Stimulated activated CD4-positive, alpha-beta T cell treated with anti-CD3 and anti-CD28 coated beads, Interleukin-15, amount 100 ng/mL, for 48 hours (primary cell): ENCODE measurements at regions not wholly inside any gene's neighbourhood (a gene's known extent, or its start where the extent isn't known, plus 50 kb on each side); places are given as distances from the start of the nearest gene placed in this dataset.
"Not testable (repeated sequence)": the region's sequence is repeated elsewhere in the genome, so short reads cannot be mapped to it uniquely, and the experiment has no call there.

Experiments used
- DNase-seq, 2 donors: peaks; one replicate each; pipeline ENCODE4 v3.0.0-alpha.2; 2020; ENCODE audit warnings: low read depth in 2 of 2

GRCh38 chr7:46079421-46079820 lies 158.3 kb upstream of the IGFBP3 start:
- DNase-seq, result no peak

DNA sequence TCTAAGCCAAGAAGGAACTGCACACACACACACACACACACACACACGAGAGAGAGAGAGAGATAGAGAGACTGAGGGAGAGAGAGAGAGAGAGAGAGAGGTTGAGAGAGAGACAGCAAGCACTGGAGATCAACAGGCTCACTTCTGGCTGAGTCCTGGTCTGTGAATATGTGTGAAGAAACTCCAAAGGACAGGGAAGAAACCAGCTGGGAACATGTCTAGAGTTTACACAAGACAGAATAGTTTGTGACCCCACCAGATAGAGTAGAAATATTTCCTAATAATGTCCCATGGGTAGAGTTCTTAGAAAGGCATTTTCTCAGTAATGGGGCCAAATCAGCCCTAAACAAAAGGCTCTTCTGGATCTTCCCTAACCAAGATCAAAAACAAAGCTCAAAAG lies 155.5 kb upstream of the IGFBP3 start:
- no peak for DNase-seq

- no peak for DNase-seq
Measured at GRCh38 chr7:46072722-46073121, 151.7 kb upstream of the IGFBP3 start.

GRCh38 chr7:46071601-46072000 lies 150.5 kb upstream of the IGFBP3 start:
- no peak for DNase-seq

DNA sequence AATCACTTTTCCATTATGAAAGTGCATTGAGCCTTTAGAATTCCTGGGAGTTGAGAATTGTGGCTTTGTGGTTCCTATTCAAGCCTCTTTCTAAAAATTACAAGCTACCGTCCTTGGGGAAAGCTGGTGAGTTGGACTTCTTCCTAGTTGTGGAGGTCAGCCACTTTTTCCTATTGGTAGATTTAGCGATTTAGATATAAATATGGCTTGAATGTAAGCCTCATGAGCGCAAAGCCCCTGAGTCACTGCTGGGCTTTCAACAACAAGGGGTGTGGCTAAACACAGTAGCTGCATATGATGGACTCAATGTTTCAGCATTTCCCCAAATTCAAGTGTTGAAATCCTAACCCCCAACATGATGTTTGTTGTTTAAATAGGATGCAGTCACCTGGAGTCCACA lies 150.0 kb upstream of the IGFBP3 start:
- DNase-seq, result no peak

DNA sequence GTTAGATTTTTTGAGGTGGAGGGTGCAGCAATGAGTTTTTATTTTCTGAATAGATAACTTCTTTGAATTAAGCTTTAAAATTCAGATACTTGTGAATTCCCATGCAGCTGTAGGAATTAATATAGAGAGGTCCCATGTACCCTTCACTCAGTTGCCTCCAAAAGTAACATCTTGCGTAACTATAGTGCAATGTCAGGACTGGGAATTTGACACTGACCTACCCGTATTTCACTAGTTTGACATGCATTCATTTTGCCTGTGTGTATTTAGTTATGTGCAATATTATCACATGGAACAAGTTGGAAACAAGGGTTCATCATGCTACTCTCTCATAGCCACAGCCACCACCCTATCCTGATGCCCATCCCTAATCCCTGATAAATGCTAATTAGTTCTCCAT lies 147.1 kb upstream of the IGFBP3 start:
- no peak for DNase-seq

DNA sequence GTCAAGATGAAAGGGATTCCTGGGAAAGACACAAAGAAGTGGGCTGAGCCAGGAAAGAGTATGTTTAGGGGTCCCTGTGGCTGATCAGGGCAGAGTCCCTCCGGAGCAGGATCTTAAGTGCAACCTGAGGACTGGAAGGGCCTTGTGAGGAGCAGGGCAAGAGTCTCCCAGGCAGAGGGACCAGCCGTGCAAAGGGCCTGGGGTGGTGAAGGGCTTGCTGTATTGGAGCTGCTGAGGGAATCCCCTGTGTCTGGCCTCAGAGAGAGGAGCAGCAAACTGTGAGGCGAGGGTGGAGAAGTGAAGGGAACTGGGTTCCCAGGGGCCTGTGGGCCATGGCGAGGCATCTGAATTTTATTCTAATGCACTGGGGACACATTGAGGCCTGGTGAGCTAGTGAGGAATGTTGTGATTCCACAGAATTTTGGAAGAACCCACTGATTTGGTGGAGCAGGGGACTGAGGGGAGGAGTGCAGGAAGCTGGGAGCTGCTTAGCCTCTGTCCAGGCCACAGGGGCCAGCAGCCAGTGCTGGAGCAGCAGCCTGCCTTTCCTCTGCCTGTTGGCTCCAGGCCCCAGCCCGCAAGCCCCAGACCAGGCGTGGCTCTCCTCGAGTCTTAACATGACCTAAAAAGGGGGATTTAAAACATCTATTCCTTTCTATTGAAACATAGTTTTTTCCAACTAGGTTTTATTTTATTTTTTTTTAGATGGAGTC lies 138.4 kb upstream of the IGFBP3 start:
- no peak for DNase-seq

- DNase-seq, result no peak
Measured at GRCh38 chr7:46058086-46058823, 137.2 kb upstream of the IGFBP3 start.

DNA sequence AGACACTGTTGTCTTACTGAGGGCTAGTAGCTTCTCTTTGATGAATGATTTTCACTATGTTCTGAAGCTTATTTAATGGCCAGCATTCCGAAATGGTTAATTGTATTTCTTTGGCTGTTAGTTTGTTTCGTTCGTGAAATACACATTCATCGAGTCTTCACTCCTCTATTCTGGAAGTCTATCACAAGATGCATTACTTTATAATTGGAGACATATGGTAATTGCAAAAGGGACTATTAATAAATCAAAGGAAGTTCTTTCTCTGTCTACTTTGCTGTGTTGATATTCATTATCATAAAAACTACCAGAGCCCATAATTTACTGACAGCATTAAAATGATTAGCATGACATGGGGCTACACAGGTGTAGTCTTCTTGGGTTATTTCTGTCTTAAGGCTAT lies 133.8 kb upstream of the IGFBP3 start:
- DNase-seq, result no peak

DNA sequence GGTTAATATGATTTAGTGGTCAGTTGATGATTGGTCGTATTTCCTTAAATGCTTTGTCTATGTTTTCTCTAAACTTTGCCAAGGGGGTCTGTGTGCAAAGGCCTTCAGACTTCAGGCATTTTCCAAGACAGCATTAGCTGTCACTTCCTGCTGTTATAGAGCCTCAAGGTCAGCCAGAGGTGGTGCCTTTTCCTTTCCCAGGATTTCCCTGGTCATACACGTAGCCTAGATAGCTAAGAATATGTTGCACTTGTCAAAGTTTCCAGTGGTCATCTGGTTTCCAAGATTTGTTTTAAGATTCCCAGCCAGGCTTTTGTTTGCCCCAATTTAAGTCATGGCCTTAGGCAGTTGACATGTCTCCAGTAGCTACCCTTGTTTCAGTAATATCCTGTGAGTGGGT lies 133.2 kb upstream of the IGFBP3 start:
- no peak for DNase-seq

DNA sequence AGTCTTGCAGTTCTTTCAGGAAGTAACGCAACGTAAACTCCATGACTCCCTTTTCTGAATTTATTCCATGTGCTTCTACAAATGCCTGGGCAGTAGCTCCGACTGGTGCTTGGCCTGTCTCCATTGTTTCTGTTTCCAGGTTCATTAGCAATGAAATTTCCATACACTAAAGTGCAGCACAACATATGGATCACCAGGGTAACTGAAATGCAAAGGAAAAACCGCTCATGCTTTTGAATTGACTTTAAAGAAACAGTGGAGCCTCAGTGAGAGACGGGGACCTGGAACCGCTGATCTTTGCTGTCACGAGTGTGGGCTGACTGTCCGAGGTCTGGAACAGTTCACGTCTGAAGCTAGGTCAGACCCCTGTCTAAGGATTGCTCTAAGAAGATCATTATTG lies 126.5 kb upstream of the IGFBP3 start:
- no peak for DNase-seq

DNA sequence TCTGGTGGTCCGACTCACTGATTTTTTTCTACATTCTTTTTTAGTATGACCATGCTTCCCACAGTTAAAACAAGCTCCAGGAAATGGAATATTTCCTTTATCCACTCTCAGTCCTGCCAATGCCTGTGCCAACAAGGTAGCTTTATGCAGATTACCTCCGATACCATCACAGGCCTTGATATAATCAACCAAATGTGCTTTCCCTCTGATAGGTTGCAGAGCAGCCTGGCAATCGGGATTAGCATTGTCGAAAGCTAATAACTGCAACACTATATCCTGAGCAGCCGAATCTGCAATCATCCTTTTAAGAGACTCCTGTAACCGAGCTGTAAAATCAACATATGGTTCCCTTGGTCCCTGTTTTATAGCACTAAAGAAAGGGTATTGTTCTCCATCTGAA lies 122.3 kb upstream of the IGFBP3 start:
- not testable (repeated sequence) for DNase-seq

- not testable (repeated sequence) for DNase-seq
Measured at GRCh38 chr7:46039813-46040212, 118.7 kb upstream of the IGFBP3 start.

DNA sequence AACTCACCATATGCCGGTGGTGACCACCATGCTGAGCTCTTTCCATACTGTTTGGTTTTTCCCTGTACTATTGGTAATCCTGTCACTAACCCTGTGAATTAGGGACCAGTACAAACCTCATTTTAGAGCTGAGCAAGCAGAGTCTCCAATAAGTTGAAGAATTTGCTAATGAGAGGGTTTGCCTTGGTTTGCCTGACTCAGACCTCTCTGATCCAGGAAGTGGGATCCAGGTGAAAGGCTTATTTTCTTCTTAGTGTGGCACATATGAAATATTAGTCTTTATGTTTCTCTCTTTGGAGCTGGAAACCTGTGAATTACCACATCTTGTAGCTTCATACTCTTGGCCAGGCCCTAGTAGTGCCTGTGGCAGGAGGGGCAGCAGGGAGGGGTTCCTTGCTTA lies 114.1 kb upstream of the IGFBP3 start:
- no peak for DNase-seq

GRCh38 chr7:46034056-46034768 lies 113.1 kb upstream of the IGFBP3 start:
- DNase-seq, result no peak

GRCh38 chr7:46033592-46033991 lies 112.5 kb upstream of the IGFBP3 start:
- DNase-seq, result no peak

- DNase-seq, result no peak
Measured at GRCh38 chr7:46032942-46033341, 111.9 kb upstream of the IGFBP3 start.

DNA sequence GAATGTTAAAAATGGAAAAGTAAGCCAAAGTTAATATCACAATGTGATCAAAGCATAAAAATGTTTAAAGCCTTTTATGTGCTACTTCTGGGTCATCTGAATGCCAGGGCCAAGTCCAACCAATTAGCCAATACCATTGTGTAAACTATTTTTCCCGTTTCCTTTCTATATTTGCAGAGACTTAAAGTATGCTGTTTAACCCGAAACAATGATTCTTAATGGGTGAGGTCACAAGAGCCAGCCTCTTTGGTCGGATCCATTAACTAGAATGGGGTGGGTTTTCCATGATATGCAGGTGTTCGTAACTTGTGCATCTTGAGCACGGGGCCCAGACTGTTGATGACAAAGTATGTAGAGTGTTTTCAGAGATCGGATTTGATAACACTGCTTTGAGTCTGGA lies 111.3 kb upstream of the IGFBP3 start:
- DNase-seq, result no peak

- DNase-seq, result no peak
Measured at GRCh38 chr7:46029111-46029704, 108.1 kb upstream of the IGFBP3 start.

DNA sequence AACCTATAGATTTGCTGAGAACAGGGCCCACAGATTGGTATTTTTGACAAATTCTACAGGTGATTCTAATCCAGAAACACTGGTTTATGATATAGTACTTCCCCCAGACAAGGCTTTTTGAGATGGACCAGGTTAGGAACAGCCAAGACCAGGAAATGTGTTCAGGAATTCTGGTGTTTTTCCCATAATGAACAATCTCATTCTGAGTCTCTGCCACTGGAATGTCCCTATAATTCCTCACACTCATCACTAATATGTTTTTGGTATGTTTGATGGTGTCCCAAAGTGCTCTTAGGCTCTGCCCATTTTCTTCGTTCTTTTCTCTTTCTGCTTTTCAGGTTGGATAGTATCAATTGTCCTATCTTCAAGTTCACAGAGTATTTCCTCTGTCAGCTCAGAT lies 107.2 kb upstream of the IGFBP3 start:
- DNase-seq, result no peak

DNA sequence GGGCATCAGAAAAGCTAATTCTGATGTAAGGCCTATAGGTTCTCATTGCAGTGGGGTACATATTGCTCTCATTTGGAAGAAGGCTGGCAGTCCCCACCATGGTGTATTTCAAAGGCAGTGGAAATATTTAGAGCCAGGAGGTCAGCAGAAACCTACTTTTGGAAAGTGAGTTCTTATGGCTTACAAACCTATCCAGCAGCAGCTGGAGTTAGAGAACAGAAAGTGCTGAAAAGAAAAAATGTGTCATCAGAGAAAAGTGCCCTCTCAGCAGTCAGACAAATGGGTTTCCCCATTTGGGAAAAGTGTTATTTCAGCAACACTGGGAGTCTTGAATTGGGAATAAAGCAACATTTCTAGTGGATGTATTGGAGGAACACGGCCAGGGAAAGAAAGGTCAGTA lies 105.7 kb upstream of the IGFBP3 start:
- no peak for DNase-seq

- DNase-seq, result no peak
Measured at GRCh38 chr7:46024263-46024916, 103.3 kb upstream of the IGFBP3 start.
